OCI-M2 (cell line): ENCODE measurements at regions not wholly inside any gene's neighbourhood (a gene's known extent, or its start where the extent isn't known, plus 50 kb on each side); places are given as distances from the start of the nearest gene placed in this dataset.
"Not testable (repeated sequence)": the region's sequence is repeated elsewhere in the genome, so short reads cannot be mapped to it uniquely, and the experiment has no call there.

Experiments
- DNase-seq: peaks from one replicate; lab custom pipeline; 2025; ENCODE audit not compliant: unreplicated experiment; lab: John Stamatoyannopoulos, UW

- DNase-seq: no peak
Measured at GRCh38 chr14:28382444-28383190, 384.0 kb upstream of the FOXG1 start.

- DNase-seq: no peak
Measured at GRCh38 chr14:28398506-28398905, 368.1 kb upstream of the FOXG1 start.

- DNase-seq: not testable (repeated sequence)
Measured at GRCh38 chr14:28401705-28402104, 364.9 kb upstream of the FOXG1 start.

- no peak for DNase-seq
Measured at GRCh38 chr14:28406196-28406595, 360.4 kb upstream of the FOXG1 start.

- no peak for DNase-seq
Measured at GRCh38 chr14:28407031-28407825, 359.4 kb upstream of the FOXG1 start.

- no peak for DNase-seq
Measured at GRCh38 chr14:28407996-28408395, 358.6 kb upstream of the FOXG1 start.

GRCh38 chr14:28412077-28412476 is 354.5 kb upstream of the FOXG1 start:
- DNase-seq: no peak

- no peak for DNase-seq
Measured at GRCh38 chr14:28426960-28427359, 339.6 kb upstream of the FOXG1 start.

GRCh38 chr14:28436821-28437220 is 329.8 kb upstream of the FOXG1 start:
- DNase-seq: no peak

GRCh38 chr14:28461389-28461788 is 305.2 kb upstream of the FOXG1 start:
- DNase-seq: no peak

GRCh38 chr14:28467611-28468010 is 299.0 kb upstream of the FOXG1 start:
- no peak for DNase-seq

- DNase-seq: no peak
Measured at GRCh38 chr14:28468191-28469151, 298.1 kb upstream of the FOXG1 start.

- no peak for DNase-seq
Measured at GRCh38 chr14:28482251-28483040, 284.1 kb upstream of the FOXG1 start.

- no peak for DNase-seq
Measured at GRCh38 chr14:28483506-28483905, 283.1 kb upstream of the FOXG1 start.

- no peak for DNase-seq
Measured at GRCh38 chr14:28488684-28489083, 277.9 kb upstream of the FOXG1 start.

- DNase-seq: no peak
Measured at GRCh38 chr14:28493516-28493915, 273.1 kb upstream of the FOXG1 start.

- DNase-seq: no peak
Measured at GRCh38 chr14:28494196-28494595, 272.4 kb upstream of the FOXG1 start.

- DNase-seq: no peak
Measured at GRCh38 chr14:28496364-28496763, 270.2 kb upstream of the FOXG1 start.

- DNase-seq: no peak
Measured at GRCh38 chr14:28502517-28502916, 264.1 kb upstream of the FOXG1 start.

GRCh38 chr14:28515571-28515970 is 251.0 kb upstream of the FOXG1 start:
- no peak for DNase-seq
